ENCODE measurements at regions not wholly inside any gene's neighbourhood (a gene's known extent, or its start where the extent isn't known, plus 50 kb on each side); places are given as distances from the start of the nearest gene placed in this dataset.

- H3K4me3 Mint-ChIP-seq (ENCODE audit: unreplicated experiment), result no peak overlapping the region
- no peak overlapping the region for H3K27ac Mint-ChIP-seq (ENCODE audit: unreplicated experiment)
- H3K4me1 Mint-ChIP-seq (ENCODE audit: low read depth), result no peaks in the 10 kb centered on the region
- H3K36me3 Mint-ChIP-seq (ENCODE audit: low read depth), result no peaks in the 10 kb centered on the region
- peaks cover 17% of the 10 kb centered on the region for H3K27me3 Mint-ChIP-seq (ENCODE audit: low read depth)
- no peaks in the 10 kb centered on the region for H3K9me3 Mint-ChIP-seq (ENCODE audit: low read depth)
- DNase-seq (ENCODE audit: low spot score), result no peak
- TF ChIP-seq, protein P1, sequence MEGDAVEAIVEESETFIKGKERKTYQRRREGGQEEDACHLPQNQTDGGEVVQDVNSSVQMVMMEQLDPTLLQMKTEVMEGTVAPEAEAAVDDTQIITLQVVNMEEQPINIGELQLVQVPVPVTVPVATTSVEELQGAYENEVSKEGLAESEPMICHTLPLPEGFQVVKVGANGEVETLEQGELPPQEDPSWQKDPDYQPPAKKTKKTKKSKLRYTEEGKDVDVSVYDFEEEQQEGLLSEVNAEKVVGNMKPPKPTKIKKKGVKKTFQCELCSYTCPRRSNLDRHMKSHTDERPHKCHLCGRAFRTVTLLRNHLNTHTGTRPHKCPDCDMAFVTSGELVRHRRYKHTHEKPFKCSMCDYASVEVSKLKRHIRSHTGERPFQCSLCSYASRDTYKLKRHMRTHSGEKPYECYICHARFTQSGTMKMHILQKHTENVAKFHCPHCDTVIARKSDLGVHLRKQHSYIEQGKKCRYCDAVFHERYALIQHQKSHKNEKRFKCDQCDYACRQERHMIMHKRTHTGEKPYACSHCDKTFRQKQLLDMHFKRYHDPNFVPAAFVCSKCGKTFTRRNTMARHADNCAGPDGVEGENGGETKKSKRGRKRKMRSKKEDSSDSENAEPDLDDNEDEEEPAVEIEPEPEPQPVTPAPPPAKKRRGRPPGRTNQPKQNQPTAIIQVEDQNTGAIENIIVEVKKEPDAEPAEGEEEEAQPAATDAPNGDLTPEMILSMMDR (IDR thresholded peaks at IDR 0.05), result no peak
Observed at GRCh38 chr16:51936846-51937245, 610.1 kb downstream of the TOX3 start.

DNA sequence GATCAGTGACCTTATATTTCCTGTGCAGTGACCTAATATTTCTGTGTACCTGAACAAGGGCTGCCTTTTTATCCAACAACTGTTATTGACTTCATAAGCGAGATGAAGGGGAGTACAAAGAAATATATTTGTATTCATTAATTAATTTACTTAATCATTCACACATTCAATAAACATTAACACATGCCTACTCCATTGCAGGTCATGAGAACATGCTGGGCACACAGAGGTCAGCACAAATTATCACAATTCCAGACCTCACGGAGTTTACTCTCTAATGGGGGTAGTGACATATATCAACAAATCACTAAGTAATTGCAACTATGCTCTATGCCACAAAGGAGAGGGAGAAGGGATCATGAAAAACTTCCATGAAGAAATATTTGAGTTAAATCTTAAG lies 614.6 kb downstream of the TOX3 start:
- Mint-ChIP-seq H3K27ac (ENCODE audit: unreplicated experiment) (no peak overlapping the region), H3K4me1 (ENCODE audit: low read depth) (no peaks in the 10 kb centered on the region), H3K27me3 (ENCODE audit: low read depth) (peaks cover 26% of the 10 kb centered on the region)

GRCh38 chr16:51931653-51932052 lies 615.3 kb downstream of the TOX3 start:
- H3K4me3 Mint-ChIP-seq (ENCODE audit: unreplicated experiment), result no peak overlapping the region
- H3K27ac Mint-ChIP-seq (ENCODE audit: unreplicated experiment), result no peak overlapping the region
- peaks cover 26% of the 10 kb centered on the region for H3K27me3 Mint-ChIP-seq (ENCODE audit: low read depth)
- TF ChIP-seq, protein P1 (IDR thresholded peaks at IDR 0.05), result no peak
- no peaks in the 10 kb centered on the region for H3K9me3 Mint-ChIP-seq (ENCODE audit: low read depth)
- H3K36me3 Mint-ChIP-seq (ENCODE audit: low read depth), result no peaks in the 10 kb centered on the region
- no peaks in the 10 kb centered on the region for H3K4me1 Mint-ChIP-seq (ENCODE audit: low read depth)
- DNase-seq (ENCODE audit: low spot score), result no peak

More for the DNA sequence above, 614.6 kb downstream of the TOX3 start:
- TF ChIP-seq, protein P1 (IDR thresholded peaks at IDR 0.05), result no peak
- DNase-seq (ENCODE audit: low spot score), result no peak
- Mint-ChIP-seq H3K4me3 (ENCODE audit: unreplicated experiment) (no peak overlapping the region), H3K9me3 (ENCODE audit: low read depth) (no peaks in the 10 kb centered on the region), H3K36me3 (ENCODE audit: low read depth) (no peaks in the 10 kb centered on the region)

GRCh38 chr16:51924744-51925143 lies 622.2 kb downstream of the TOX3 start:
- no peak for DNase-seq (ENCODE audit: low spot score)
- Mint-ChIP-seq H3K4me1 (ENCODE audit: low read depth) (no peaks in the 10 kb centered on the region), H3K9me3 (ENCODE audit: low read depth) (no peaks in the 10 kb centered on the region), H3K4me3 (ENCODE audit: unreplicated experiment) (no peak overlapping the region), H3K27ac (ENCODE audit: unreplicated experiment) (no peak overlapping the region), H3K36me3 (ENCODE audit: low read depth) (no peaks in the 10 kb centered on the region), H3K27me3 (ENCODE audit: low read depth) (peaks cover 22% of the 10 kb centered on the region)
- TF ChIP-seq, protein P1 (IDR thresholded peaks at IDR 0.05), result no peak

- TF ChIP-seq, protein P1 (IDR thresholded peaks at IDR 0.05), result no peak
- Mint-ChIP-seq H3K9me3 (ENCODE audit: low read depth) (no peaks in the 10 kb centered on the region), H3K27me3 (ENCODE audit: low read depth) (peaks cover 22% of the 10 kb centered on the region), H3K36me3 (ENCODE audit: low read depth) (no peaks in the 10 kb centered on the region), H3K27ac (ENCODE audit: unreplicated experiment) (no peak overlapping the region), H3K4me1 (ENCODE audit: low read depth) (no peaks in the 10 kb centered on the region), H3K4me3 (ENCODE audit: unreplicated experiment) (no peak overlapping the region)
- DNase-seq (ENCODE audit: low spot score), result no peak
Observed at GRCh38 chr16:51922476-51922875, 624.5 kb downstream of the TOX3 start.

Measured in chondrocyte (in vitro differentiated cells).